ENCODE measurements at regions not wholly inside any gene's neighbourhood (a gene's known extent, or its start where the extent isn't known, plus 50 kb on each side); places are given as distances from the start of the nearest gene placed in this dataset.

GRCh38 chr9:118959366-118959765 lies 409.9 kb downstream of the BRINP1 start:
- Histone ChIP-seq H3K9me3 (no peaks in the 10 kb centered on the region), H3K27ac (no peak overlapping the region), H3K4me1 (no peaks in the 10 kb centered on the region), H3K36me3 (no peaks in the 10 kb centered on the region), H3K27me3 (no peaks in the 10 kb centered on the region), H3K4me3 (no peak overlapping the region)
- no peak for TF ChIP-seq POLR2A (IDR thresholded peaks at IDR 0.05)
- no peak for DNase-seq
- intact Hi-C loops (cut with DNase I; ENCODE audit: low total_unique reads): no loop called here

- Histone ChIP-seq H3K4me1 (no peaks in the 10 kb centered on the region), H3K4me3 (no peak overlapping the region), H3K27ac (no peak overlapping the region), H3K36me3 (no peaks in the 10 kb centered on the region), H3K27me3 (no peaks in the 10 kb centered on the region), H3K9me3 (no peaks in the 10 kb centered on the region)
- TF ChIP-seq CTCF (IDR thresholded peaks at IDR 0.05) (no peak), POLR2A (IDR thresholded peaks at IDR 0.05) (no peak)
- intact Hi-C loops (cut with DNase I; ENCODE audit: low total_unique reads): no loop called here
- no peak for DNase-seq
Observed at GRCh38 chr9:118961857-118962256, 407.4 kb downstream of the BRINP1 start.

DNA sequence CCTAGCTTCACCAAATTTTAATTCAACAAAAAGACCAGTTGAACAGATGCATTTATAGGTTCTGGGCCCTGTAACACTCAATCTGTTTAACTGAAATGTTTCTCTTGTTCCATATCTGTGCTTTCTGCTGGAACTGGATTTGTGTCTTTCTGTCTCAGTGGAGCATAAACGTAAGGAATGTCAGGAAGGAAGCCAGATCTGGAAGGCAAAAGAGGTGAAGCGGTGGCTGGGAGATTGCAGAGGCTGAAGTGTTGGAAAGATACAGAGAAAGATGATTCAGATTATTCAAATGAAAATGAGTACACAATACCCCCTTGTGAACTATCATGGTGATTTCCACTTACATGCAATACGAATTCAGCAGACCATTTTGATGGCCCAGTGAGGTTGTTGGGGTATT lies 406.8 kb downstream of the BRINP1 start:
- no peaks in the 10 kb centered on the region for H3K36me3 ChIP-seq
- H3K9me3 ChIP-seq: no peaks in the 10 kb centered on the region
- no peak overlapping the region for H3K27ac ChIP-seq
- H3K4me3 ChIP-seq: no peak overlapping the region
- intact Hi-C loops (cut with DNase I; ENCODE audit: low total_unique reads): no loop called here
- TF ChIP-seq POLR2A (IDR thresholded peaks at IDR 0.05) (no peak), CTCF (IDR thresholded peaks at IDR 0.05) (no peak)
- no peaks in the 10 kb centered on the region for H3K27me3 ChIP-seq
- H3K4me1 ChIP-seq: no peaks in the 10 kb centered on the region
- DNase-seq: no peak

- Histone ChIP-seq H3K27me3 (no peaks in the 10 kb centered on the region), H3K9me3 (no peaks in the 10 kb centered on the region), H3K4me1 (no peaks in the 10 kb centered on the region), H3K36me3 (no peaks in the 10 kb centered on the region), H3K27ac (no peak overlapping the region), H3K4me3 (no peak overlapping the region)
- TF ChIP-seq POLR2A (IDR thresholded peaks at IDR 0.05) (no peak), CTCF (IDR thresholded peaks at IDR 0.05) (no peak)
- intact Hi-C loops (cut with DNase I; ENCODE audit: low total_unique reads): no loop called here
- no peak for DNase-seq
Observed at GRCh38 chr9:118963674-118964073, 405.6 kb downstream of the BRINP1 start.

DNA sequence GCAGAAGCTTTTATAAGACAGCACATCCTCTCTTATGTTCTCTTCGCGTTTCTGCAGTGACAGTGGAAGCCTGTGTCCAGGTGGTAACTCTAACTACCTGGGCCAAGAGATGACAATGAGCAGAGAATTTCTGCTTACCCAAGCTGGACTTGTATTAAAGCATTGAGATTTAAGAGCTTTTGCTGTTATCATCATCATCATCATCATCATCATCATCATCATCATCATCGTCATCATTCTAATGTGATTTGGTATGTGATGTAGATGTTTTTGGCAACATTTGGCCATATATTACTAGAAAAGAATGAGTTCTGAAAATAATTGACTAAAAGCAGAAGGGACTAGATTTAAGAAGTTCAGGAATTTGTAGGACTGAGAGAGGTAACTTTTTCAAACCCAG lies 401.3 kb downstream of the BRINP1 start:
- no peaks in the 10 kb centered on the region for H3K9me3 ChIP-seq
- no peaks in the 10 kb centered on the region for H3K27me3 ChIP-seq
- H3K4me1 ChIP-seq: no peaks in the 10 kb centered on the region
- H3K36me3 ChIP-seq: no peaks in the 10 kb centered on the region
- no peak overlapping the region for H3K27ac ChIP-seq
- no peak overlapping the region for H3K4me3 ChIP-seq
- TF ChIP-seq POLR2A (IDR thresholded peaks at IDR 0.05) (no peak), CTCF (IDR thresholded peaks at IDR 0.05) (no peak)
- intact Hi-C loops (cut with DNase I; ENCODE audit: low total_unique reads): no loop called here
- no peak for DNase-seq

DNA sequence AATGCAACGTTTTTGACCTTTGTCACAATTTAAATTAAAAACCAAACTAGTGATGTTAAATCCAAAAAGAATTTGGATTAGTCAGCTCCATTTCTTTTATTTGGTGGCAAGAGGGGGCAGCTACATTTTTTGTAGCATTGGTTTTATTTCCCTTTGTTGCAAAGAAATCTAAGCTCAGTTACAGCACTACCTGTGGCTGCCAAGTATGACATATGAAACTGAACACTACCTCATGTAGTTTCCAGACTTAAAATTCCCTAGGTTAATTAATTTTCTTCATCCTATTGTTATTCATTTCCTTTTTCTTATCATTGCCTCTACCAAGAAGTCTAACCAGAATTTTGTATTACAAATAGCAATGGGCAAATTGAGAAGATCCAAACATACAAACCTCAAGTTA lies 393.5 kb downstream of the BRINP1 start:
- DNase-seq: no peak
- no peak for TF ChIP-seq CTCF (IDR thresholded peaks at IDR 0.05)
- TF ChIP-seq POLR2A (IDR thresholded peaks at IDR 0.05): no peak
- intact Hi-C loops (cut with DNase I; ENCODE audit: low total_unique reads): no loop called here
- Histone ChIP-seq H3K9me3 (no peaks in the 10 kb centered on the region), H3K27me3 (no peaks in the 10 kb centered on the region), H3K27ac (no peak overlapping the region), H3K4me1 (no peaks in the 10 kb centered on the region), H3K4me3 (no peak overlapping the region), H3K36me3 (no peaks in the 10 kb centered on the region)
